ENCODE measurements at regions not wholly inside any gene's neighbourhood (a gene's known extent, or its start where the extent isn't known, plus 50 kb on each side); places are given as distances from the start of the nearest gene placed in this dataset.

DNA sequence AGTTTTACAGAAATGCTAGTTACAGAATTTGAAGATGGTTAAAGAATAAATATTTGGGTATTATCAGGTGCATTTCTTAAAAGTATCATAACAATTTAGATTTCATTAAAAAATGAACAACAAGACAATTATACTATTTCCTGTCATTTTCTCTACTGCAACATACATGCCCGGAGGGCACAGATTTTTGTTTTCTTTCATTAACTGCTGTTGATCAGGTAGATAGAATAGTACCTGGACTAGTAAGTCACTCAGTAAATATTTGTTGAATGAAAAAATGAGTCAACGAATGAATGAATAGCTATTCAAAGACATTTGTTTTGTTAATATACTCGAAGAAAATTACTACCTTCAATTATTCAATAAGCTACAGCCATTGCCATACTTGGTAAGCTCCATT is 531.2 kb upstream of the VRK2 start:
- no peaks in the 10 kb centered on the region for H3K36me3 ChIP-seq (ENCODE audit: control insufficient read depth in 2 of 2, extremely low read depth in 1 of 2, insufficient read depth in 2 of 2, low read length in 2 of 2)
- TF ChIP-seq, protein P1, sequence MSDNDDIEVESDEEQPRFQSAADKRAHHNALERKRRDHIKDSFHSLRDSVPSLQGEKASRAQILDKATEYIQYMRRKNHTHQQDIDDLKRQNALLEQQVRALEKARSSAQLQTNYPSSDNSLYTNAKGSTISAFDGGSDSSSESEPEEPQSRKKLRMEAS (IDR thresholded peaks at IDR 0.05; ENCODE audit: insufficient read depth, insufficient read length) = no peak
- TF ChIP-seq MYC (IDR thresholded peaks at IDR 0.05; ENCODE audit: low read depth, low read length) (no peak), JUN (IDR thresholded peaks at IDR 0.05; ENCODE audit: borderline replicate concordance, insufficient read depth, insufficient read length, low read depth) (no peak), FOS (IDR thresholded peaks at IDR 0.05; ENCODE audit: borderline replicate concordance, insufficient read depth, low read length) (no peak), GATA2 (IDR thresholded peaks at IDR 0.05; ENCODE audit: insufficient read depth, insufficient read length, low read depth, low read length) (no peak), EZH2 (IDR thresholded peaks at IDR 0.05; ENCODE audit: borderline replicate concordance, low read depth, low read length, severe bottlenecking) (no peak), POLR2A (IDR thresholded peaks at IDR 0.05; ENCODE audit: low read depth, low read length) (no peak)
- TF ChIP-seq, protein P2, sequence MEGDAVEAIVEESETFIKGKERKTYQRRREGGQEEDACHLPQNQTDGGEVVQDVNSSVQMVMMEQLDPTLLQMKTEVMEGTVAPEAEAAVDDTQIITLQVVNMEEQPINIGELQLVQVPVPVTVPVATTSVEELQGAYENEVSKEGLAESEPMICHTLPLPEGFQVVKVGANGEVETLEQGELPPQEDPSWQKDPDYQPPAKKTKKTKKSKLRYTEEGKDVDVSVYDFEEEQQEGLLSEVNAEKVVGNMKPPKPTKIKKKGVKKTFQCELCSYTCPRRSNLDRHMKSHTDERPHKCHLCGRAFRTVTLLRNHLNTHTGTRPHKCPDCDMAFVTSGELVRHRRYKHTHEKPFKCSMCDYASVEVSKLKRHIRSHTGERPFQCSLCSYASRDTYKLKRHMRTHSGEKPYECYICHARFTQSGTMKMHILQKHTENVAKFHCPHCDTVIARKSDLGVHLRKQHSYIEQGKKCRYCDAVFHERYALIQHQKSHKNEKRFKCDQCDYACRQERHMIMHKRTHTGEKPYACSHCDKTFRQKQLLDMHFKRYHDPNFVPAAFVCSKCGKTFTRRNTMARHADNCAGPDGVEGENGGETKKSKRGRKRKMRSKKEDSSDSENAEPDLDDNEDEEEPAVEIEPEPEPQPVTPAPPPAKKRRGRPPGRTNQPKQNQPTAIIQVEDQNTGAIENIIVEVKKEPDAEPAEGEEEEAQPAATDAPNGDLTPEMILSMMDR (IDR thresholded peaks at IDR 0.05; ENCODE audit: extremely low read depth in 1 of 2, insufficient read depth in 1 of 2, low read depth in 1 of 2, low read length in 2 of 2) = no peak
- H3K4me1 ChIP-seq (ENCODE audit: control insufficient read depth, extremely low read depth, insufficient read depth, low read length) = no peaks in the 10 kb centered on the region
- no peaks in the 10 kb centered on the region for H4K20me1 ChIP-seq (replicated peaks; ENCODE audit: control insufficient read depth, extremely low read depth, insufficient read depth, low read length)
- H3K4me3 ChIP-seq (replicated peaks in 1 of 3; ENCODE audit: insufficient read depth in 1 of 3, low read depth in 1 of 3, low read length in 3 of 3) = no peak overlapping the region
- H3K27me3 ChIP-seq (ENCODE audit: control insufficient read depth in 2 of 2, insufficient read depth in 2 of 2, low read length in 2 of 2) = peaks cover 0 to 1% of the 10 kb centered on the region in 2 experiments
- no peaks in the 10 kb centered on the region for H3K79me2 ChIP-seq (ENCODE audit: control insufficient read depth, insufficient read depth, low read length)
- DNase-seq (ENCODE audit: low read depth, low spot score) (no peak), FAIRE-seq (no peak)
- no peak overlapping the region for H3K4me2 ChIP-seq (ENCODE audit: insufficient read depth, low read length)
- no peaks in the 10 kb centered on the region for H3K9me1 ChIP-seq (replicated peaks; ENCODE audit: control insufficient read depth, extremely low read depth, insufficient read depth, low read length)
- H3K9ac ChIP-seq (replicated peaks; ENCODE audit: extremely low read depth, insufficient read depth, low read length) = no peak overlapping the region
- ChIA-PET CTCF (interaction anchor here (0.7 to 1.7 kb wide), 4 partner anchors 138 to 1385 kb away, joined by 3 to 11 read pairs (median 5); partner anchors contain the start of gene CCDC85A), POLR2A (no interaction called here)
- dilution Hi-C loops (cut with MboI; ENCODE audit: extremely low pct_ligation_motif_present, low sequenced_read_pairs) = no loop called here
- H3K27ac ChIP-seq (ENCODE audit: insufficient read depth, low read depth, low read length) = no peak overlapping the region
- no TSS peak for BruUV-seq (replicated peaks)
- intact Hi-C loops (cut with micrococcal nuclease) = loop anchor here (5.0 kb wide), 2 partner anchors 768 to 1798 kb away; no protein-coding TSS in a partner anchor
- no peak overlapping the region for H2AFZ ChIP-seq (ENCODE audit: low read depth, low read length)
- H3K9me3 ChIP-seq (replicated peaks; ENCODE audit: control insufficient read depth, insufficient read depth, low read length) = no peaks in the 10 kb centered on the region

Measured in endothelial cell of umbilical vein (primary cell).